PC-3 (cell line): ENCODE measurements at regions not wholly inside any gene's neighbourhood (a gene's known extent, or its start where the extent isn't known, plus 50 kb on each side); places are given as distances from the start of the nearest gene placed in this dataset.

Source experiments
- ATAC-seq: fragments of 200-7000 bp; cut with Tn5 transposase; 2 replicates; pipeline ENCODE4 v1.9.1; 2020; ENCODE audit warnings: mild to moderate bottlenecking, moderate library complexity
- BruUV-seq: library from RNA; stranded (reverse); fragments of 400-500 nt; replicated peaks from 2 replicates; lab custom pipeline; 2021; lab: Mats Ljungman, UMichigan
- CTCF ChIA-PET: fragments of 300-600 bp; sonication (Branson Sonifier 250); formaldehyde crosslinking; loops from one replicate; lab custom pipeline; 2022; ENCODE audit warnings: antibody characterized with exemption; lab: Charles Lee
- POLR2A ChIA-PET: fragments of 300-600 bp; sonication (Branson Sonifier 250); formaldehyde crosslinking; loops from one replicate; lab custom pipeline; 2022; ENCODE audit warnings: antibody characterized with exemption; ENCODE audit not compliant: unreplicated experiment; lab: Charles Lee
- DNase-seq: peaks from one replicate; pipeline ENCODE4 v3.0.0-alpha.2; 2015
- H2AFZ ChIP-seq: fragments of 300-600 bp; sonication (generic); 2 replicates; pipeline ENCODE4 v1.6.0; 2016; ENCODE audit warnings: antibody characterized with exemption, low read length
- H3F3A ChIP-seq: fragments of 300-600 bp; sonication (generic); one replicate; pipeline ENCODE4 v1.6.0; 2017; ENCODE audit warnings: antibody characterized with exemption, low read length, control low read depth, mild to moderate bottlenecking; ENCODE audit not compliant: unreplicated experiment
- H3K27ac ChIP-seq: fragments of 300-600 bp; sonication (generic); 2 replicates; pipeline ENCODE4 v1.5.1; 2016; ENCODE audit warnings: mild to moderate bottlenecking, low read length
- H3K27me3 ChIP-seq: fragments of 300-600 bp; sonication (generic); 2 replicates; pipeline ENCODE4 v1.6.1; 2016; ENCODE audit warnings: low read length, mixed read lengths
- H3K36me3 ChIP-seq: fragments of 300-600 bp; sonication (generic); 2 replicates; pipeline ENCODE4 v1.6.1; 2016; ENCODE audit warnings: low read depth, mixed run types, low read length, mixed read lengths
- H3K4me1 ChIP-seq: fragments of 300-600 bp; sonication (generic); 2 replicates; pipeline ENCODE4 v1.5.1; 2016; ENCODE audit warnings: low read length; ENCODE audit not compliant: insufficient read depth
- H3K4me2 ChIP-seq: fragments of 300-600 bp; sonication (generic); 2 replicates; pipeline ENCODE4 v1.6.0; 2016; ENCODE audit warnings: low read length
- H3K4me3 ChIP-seq: fragments of 300-600 bp; sonication (generic); 2 replicates; pipeline ENCODE4 v1.5.1; 2016; ENCODE audit warnings: mild to moderate bottlenecking, low read length, mixed read lengths
- H3K79me2 ChIP-seq: fragments of 300-600 bp; sonication (generic); 2 replicates; pipeline ENCODE4 v1.6.1; 2017; ENCODE audit warnings: low read length, mixed read lengths
- H3K9ac ChIP-seq: fragments of 300-600 bp; sonication (generic); 2 replicates; pipeline ENCODE4 v1.6.0; 2016; ENCODE audit warnings: mild to moderate bottlenecking, low read length
- H3K9me2 ChIP-seq: fragments of 300-600 bp; sonication (generic); replicated peaks from 2 replicates; pipeline ENCODE4 v1.6.1; 2016; ENCODE audit warnings: mixed run types, low read length, mixed read lengths
- H3K9me3 ChIP-seq: fragments of 300-600 bp; sonication (generic); 2 replicates; pipeline ENCODE4 v1.6.1; 2016; ENCODE audit warnings: low read length, mixed read lengths
- H4K20me1 ChIP-seq: fragments of 300-600 bp; sonication (generic); 2 replicates; pipeline ENCODE4 v1.6.1; 2016; ENCODE audit warnings: low read length, mixed read lengths
- EZH2 ChIP-seq: fragments of 300-600 bp; sonication (generic); IDR thresholded peaks from one replicate; pipeline ENCODE4 v1.6.1; 2017; ENCODE audit warnings: antibody characterized with exemption, mild to moderate bottlenecking, low read length; ENCODE audit not compliant: unreplicated experiment
- EZH2phosphoT487 ChIP-seq: fragments of 300-600 bp; sonication (generic); IDR thresholded peaks from 2 replicates; pipeline ENCODE4 v1.6.1; 2018; ENCODE audit warnings: mild to moderate bottlenecking, antibody characterized with exemption, low read length, borderline replicate concordance
- intact Hi-C: fragments of 100-400 bp; cut with micrococcal nuclease; formaldehyde crosslinking; loops from 2 replicates; pipeline ENCODE4 v1.9.0; 2023
- TF ChIP-seq, protein P1 (sequence below): fragments of 300-600 bp; sonication (generic); conservative IDR thresholded peaks from 2 replicates; pipeline ENCODE4 v1.5.1; 2017; ENCODE audit warnings: antibody characterized with exemption, low read depth, mild to moderate bottlenecking, low read length

- H3K9me2 ChIP-seq, result no peaks in the 10 kb centered on the region
- no peaks in the 10 kb centered on the region for H3K27me3 ChIP-seq
- no peaks in the 10 kb centered on the region for H3F3A ChIP-seq
- no peaks in the 10 kb centered on the region for H3K36me3 ChIP-seq
- ChIA-PET POLR2A (interaction anchor here (0.6 kb wide), 2 partner anchors 96 to 1235 kb away, joined by 3 to 4 read pairs; no protein-coding TSS in a partner anchor), CTCF (interaction anchor here (0.6 to 1.2 kb wide), 7 partner anchors 89 to 1257 kb away, joined by 3 to 6 read pairs (median 4); partner anchors contain the start of gene ID2)
- no TSS peak for BruUV-seq
- H3K9me3 ChIP-seq, result no peaks in the 10 kb centered on the region
- H3K9ac ChIP-seq, result peak overlapping the region; percentile 27; the same call in 1 of the 2 replicates
- no peaks in the 10 kb centered on the region for H3K79me2 ChIP-seq
- peak; percentile 84 for DNase-seq
- no peaks in the 10 kb centered on the region for H3K4me1 ChIP-seq
- no peak overlapping the region for H3K4me3 ChIP-seq
- H4K20me1 ChIP-seq, result no peaks in the 10 kb centered on the region
- H3K4me2 ChIP-seq, result no peak overlapping the region
- peak; percentile 43 for ATAC-seq
- TF ChIP-seq EZH2, result no peak
- TF ChIP-seq, protein P1, sequence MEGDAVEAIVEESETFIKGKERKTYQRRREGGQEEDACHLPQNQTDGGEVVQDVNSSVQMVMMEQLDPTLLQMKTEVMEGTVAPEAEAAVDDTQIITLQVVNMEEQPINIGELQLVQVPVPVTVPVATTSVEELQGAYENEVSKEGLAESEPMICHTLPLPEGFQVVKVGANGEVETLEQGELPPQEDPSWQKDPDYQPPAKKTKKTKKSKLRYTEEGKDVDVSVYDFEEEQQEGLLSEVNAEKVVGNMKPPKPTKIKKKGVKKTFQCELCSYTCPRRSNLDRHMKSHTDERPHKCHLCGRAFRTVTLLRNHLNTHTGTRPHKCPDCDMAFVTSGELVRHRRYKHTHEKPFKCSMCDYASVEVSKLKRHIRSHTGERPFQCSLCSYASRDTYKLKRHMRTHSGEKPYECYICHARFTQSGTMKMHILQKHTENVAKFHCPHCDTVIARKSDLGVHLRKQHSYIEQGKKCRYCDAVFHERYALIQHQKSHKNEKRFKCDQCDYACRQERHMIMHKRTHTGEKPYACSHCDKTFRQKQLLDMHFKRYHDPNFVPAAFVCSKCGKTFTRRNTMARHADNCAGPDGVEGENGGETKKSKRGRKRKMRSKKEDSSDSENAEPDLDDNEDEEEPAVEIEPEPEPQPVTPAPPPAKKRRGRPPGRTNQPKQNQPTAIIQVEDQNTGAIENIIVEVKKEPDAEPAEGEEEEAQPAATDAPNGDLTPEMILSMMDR, result peak; percentile 89
- intact Hi-C loops, result loop anchor here (1.0 to 10.0 kb wide), 10 partner anchors 89 to 1337 kb away; no protein-coding TSS in a partner anchor
- no peak overlapping the region for H2AFZ ChIP-seq
- H3K27ac ChIP-seq, result peak overlapping the region; percentile 22; the same call in 1 of the 2 replicates
Observed at GRCh38 chr2:7427293-7428060, 510.3 kb downstream of the RNF144A start.

- no TSS peak for BruUV-seq
- H3K9me3 ChIP-seq, result no peaks in the 10 kb centered on the region
- no peaks in the 10 kb centered on the region for H3K9me2 ChIP-seq
- no peaks in the 10 kb centered on the region for H3K79me2 ChIP-seq
- no peak for DNase-seq
- H3K9ac ChIP-seq, result peak overlapping the region; percentile 27; the same call in 1 of the 2 replicates
- no peak overlapping the region for H2AFZ ChIP-seq
- H3K4me3 ChIP-seq, result no peak overlapping the region
- H3K27ac ChIP-seq, result no peak overlapping the region
- H3K4me2 ChIP-seq, result no peak overlapping the region
- no peaks in the 10 kb centered on the region for H4K20me1 ChIP-seq
- TF ChIP-seq, protein P1, result no peak
- no peak for TF ChIP-seq EZH2phosphoT487
- TF ChIP-seq EZH2, result no peak
- intact Hi-C loops, result loop anchor here (10.0 kb wide), 3 partner anchors 386 to 1336 kb away; no protein-coding TSS in a partner anchor
- H3F3A ChIP-seq, result no peaks in the 10 kb centered on the region
- POLR2A ChIA-PET, result no interaction called here
- CTCF ChIA-PET, result interaction anchor here (0.6 to 1.0 kb wide), 2 partner anchors 88 to 1905 kb away, joined by 3 to 4 read pairs; no protein-coding TSS in a partner anchor
- ATAC-seq, result no peak
- no peaks in the 10 kb centered on the region for H3K27me3 ChIP-seq
- no peaks in the 10 kb centered on the region for H3K36me3 ChIP-seq
- H3K4me1 ChIP-seq, result no peaks in the 10 kb centered on the region
Observed at GRCh38 chr2:7428454-7429204, 511.4 kb downstream of the RNF144A start.
